Breast epithelium (tissue), 3 donors: ENCODE measurements at regions not wholly inside any gene's neighbourhood (a gene's known extent, or its start where the extent isn't known, plus 50 kb on each side); places are given as distances from the start of the nearest gene placed in this dataset.

ENCODE experiments used
- POLR2A ChIP-seq: fragments of 450-650 bp; IDR thresholded peaks from one replicate; pipeline ENCODE4 v1.6.1; 2016; ENCODE audit warnings: antibody characterized with exemption, mild to moderate bottlenecking, moderate library complexity
- TF ChIP-seq, protein P1 (sequence below), 3 donors: fragments of 450-650 bp; IDR thresholded peaks; one replicate each; pipeline ENCODE4 v1.5.1; 2016 to 2017; ENCODE audit warnings: antibody characterized with exemption in 3 of 3, mild to moderate bottlenecking in 3 of 3, moderate library complexity in 3 of 3

DNA sequence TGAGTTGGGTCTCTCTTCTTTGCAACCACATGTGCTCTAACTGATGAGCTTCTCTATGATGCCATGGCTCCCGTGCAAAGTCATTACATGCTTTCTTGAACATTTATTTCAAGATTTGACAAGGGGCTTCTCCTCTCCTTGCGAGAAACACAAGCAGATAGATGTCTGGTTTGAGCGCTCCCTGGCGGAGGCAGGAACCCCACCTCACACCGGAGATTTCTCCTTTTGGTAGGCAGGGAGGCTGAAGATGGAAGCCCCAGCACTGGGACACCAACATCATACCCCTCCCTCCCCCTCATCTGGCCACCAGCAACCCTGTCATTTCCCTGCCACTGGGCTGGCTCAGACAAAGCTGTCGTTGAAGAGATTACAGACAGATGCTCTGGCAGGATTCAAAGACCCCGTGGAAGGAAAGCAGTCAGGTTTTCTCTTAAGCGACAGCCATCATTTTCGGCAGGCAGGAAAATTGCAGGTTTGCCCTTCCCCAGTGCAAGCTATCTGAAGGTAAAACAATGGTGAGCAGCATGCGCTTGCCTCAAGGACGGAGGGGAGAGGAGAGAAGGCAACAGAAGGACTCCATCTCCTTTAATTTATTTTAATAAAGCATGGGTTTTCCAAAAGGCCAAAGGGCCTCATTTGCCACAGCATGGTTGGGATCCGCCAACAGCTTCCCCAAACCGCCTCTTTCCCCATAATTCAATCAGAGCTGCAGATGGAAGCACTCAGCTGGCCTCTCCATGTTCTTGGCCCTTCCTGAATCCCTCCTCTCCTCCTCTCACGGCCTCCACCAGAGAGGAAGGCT, 344.1 kb upstream of the TSHZ3 start:
- TF ChIP-seq, protein P1, sequence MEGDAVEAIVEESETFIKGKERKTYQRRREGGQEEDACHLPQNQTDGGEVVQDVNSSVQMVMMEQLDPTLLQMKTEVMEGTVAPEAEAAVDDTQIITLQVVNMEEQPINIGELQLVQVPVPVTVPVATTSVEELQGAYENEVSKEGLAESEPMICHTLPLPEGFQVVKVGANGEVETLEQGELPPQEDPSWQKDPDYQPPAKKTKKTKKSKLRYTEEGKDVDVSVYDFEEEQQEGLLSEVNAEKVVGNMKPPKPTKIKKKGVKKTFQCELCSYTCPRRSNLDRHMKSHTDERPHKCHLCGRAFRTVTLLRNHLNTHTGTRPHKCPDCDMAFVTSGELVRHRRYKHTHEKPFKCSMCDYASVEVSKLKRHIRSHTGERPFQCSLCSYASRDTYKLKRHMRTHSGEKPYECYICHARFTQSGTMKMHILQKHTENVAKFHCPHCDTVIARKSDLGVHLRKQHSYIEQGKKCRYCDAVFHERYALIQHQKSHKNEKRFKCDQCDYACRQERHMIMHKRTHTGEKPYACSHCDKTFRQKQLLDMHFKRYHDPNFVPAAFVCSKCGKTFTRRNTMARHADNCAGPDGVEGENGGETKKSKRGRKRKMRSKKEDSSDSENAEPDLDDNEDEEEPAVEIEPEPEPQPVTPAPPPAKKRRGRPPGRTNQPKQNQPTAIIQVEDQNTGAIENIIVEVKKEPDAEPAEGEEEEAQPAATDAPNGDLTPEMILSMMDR (IDR thresholded peaks at IDR 0.05): no peak
- TF ChIP-seq POLR2A: no peak
